ENCODE measurements at regions not wholly inside any gene's neighbourhood (a gene's known extent, or its start where the extent isn't known, plus 50 kb on each side); places are given as distances from the start of the nearest gene placed in this dataset.
"Not testable (repeated sequence)": the region's sequence is repeated elsewhere in the genome, so short reads cannot be mapped to it uniquely, and the experiment has no call there.

DNA sequence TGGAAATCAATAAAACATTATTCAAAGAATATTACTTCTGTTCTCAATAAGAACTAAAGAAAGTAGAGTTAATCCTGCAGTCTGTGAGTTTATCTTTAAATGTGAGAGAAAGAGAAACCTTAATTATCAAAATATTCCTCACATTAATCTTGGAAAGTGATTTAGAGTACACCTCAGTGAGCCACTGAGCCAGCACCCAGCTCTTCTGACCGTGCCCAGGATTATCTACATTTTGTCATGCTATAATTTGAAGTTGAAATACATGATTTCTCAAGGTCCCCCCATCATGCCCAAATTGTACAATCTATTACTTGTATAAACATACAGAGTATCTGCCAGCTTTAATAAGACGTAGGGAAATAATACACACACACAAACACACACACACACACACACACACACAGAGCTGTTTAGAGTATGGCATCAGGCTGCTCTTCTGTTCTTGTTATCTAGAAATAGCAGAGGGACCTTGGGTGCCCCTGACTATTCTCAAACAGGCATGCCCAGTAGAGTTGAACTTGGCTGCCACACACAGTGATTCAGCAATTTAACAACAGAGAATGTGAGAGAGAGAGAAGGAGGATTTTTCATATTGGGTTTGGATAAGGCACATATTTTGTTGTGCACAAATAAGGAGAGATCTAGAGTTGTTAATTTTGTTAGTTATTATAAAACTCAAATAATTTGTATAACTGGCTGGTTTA lies 74.4 kb downstream of the P2RY1 start:
- DNase-seq (ENCODE audit: low read depth) = no peak
- no peaks in the 10 kb centered on the region for H3K36me3 ChIP-seq (ENCODE audit: control insufficient read depth, insufficient read depth, low read length)
- TF ChIP-seq, protein P1, sequence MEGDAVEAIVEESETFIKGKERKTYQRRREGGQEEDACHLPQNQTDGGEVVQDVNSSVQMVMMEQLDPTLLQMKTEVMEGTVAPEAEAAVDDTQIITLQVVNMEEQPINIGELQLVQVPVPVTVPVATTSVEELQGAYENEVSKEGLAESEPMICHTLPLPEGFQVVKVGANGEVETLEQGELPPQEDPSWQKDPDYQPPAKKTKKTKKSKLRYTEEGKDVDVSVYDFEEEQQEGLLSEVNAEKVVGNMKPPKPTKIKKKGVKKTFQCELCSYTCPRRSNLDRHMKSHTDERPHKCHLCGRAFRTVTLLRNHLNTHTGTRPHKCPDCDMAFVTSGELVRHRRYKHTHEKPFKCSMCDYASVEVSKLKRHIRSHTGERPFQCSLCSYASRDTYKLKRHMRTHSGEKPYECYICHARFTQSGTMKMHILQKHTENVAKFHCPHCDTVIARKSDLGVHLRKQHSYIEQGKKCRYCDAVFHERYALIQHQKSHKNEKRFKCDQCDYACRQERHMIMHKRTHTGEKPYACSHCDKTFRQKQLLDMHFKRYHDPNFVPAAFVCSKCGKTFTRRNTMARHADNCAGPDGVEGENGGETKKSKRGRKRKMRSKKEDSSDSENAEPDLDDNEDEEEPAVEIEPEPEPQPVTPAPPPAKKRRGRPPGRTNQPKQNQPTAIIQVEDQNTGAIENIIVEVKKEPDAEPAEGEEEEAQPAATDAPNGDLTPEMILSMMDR (IDR thresholded peaks at IDR 0.05; ENCODE audit: insufficient read depth, low read length, poor library complexity, severe bottlenecking) = no peak

DNA sequence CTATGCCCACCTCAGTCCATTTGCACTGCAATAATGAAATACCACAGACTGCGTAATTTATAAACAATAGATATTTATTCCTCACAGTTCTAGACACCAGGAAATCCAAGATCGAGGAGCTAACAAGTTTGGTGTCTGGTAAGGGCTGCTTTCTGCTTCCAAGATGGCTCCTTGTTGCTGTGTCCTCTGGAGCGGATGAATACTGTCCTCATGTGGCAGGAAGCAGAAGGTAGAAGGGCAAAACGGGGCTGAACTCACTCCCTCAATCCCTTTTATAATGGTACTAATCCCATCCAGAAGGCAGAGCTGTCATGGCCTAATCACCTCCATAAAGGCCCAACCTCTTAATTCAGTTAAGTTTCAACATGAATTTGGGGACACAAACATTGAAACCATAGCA lies 75.3 kb downstream of the P2RY1 start:
- no peaks in the 10 kb centered on the region for H3K36me3 ChIP-seq (ENCODE audit: control insufficient read depth, insufficient read depth, low read length)
- TF ChIP-seq, protein P1 (IDR thresholded peaks at IDR 0.05; ENCODE audit: insufficient read depth, low read length, poor library complexity, severe bottlenecking) = no peak
- H3K27me3 ChIP-seq (ENCODE audit: control insufficient read depth, insufficient read depth, low read length) = no peaks in the 10 kb centered on the region
- no peak for DNase-seq (ENCODE audit: low read depth)
- H3K4me3 ChIP-seq (ENCODE audit: low read depth, low read length) = no peak overlapping the region

More for the DNA sequence above, 74.4 kb downstream of the P2RY1 start:
- no peaks in the 10 kb centered on the region for H3K27me3 ChIP-seq (ENCODE audit: control insufficient read depth, insufficient read depth, low read length)
- H3K4me3 ChIP-seq (ENCODE audit: low read depth, low read length) = no peak overlapping the region

DNA sequence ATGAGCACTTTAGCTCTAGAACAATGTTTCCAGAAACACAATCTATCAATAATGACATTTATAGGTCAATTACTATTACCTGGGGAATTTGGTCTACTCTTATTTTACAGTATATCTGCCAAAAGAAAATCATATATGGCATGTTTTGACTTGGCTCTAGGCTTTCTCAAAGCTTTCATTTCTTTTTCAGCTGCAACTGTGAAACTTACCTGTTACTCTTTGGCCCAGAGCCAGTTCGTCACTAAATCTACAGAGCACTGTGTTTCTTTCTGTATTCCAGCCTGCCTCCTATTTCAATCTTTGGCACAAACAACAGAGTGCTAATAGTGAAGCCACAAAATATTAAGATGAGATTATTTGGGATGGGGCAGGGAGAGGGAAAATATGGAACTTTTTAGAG lies 76.0 kb downstream of the P2RY1 start:
- Histone ChIP-seq H3K4me3 (ENCODE audit: low read depth, low read length) (no peak overlapping the region), H3K27me3 (ENCODE audit: control insufficient read depth, insufficient read depth, low read length) (no peaks in the 10 kb centered on the region), H3K36me3 (ENCODE audit: control insufficient read depth, insufficient read depth, low read length) (no peaks in the 10 kb centered on the region)
- TF ChIP-seq, protein P1 (IDR thresholded peaks at IDR 0.05; ENCODE audit: insufficient read depth, low read length, poor library complexity, severe bottlenecking) = no peak
- DNase-seq (ENCODE audit: low read depth) = no peak

DNA sequence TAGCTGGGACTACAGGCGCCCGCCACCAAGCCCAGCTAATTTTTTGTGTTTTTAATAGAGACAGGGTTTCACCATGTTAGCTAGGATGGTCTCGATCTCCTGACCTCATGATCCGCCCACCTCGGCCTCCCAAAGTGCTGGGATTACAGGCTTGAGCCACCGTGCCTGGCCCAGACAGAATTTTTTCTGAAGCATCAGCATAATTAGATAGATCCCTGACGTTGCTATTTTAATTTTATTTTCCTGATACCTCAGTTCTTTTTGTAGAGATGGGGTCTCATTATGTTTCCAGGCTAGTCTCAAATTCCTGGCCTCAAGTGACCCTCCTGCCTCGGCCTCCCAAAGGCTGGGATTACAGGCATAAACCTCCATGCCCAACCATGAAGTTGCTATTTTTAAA lies 79.8 kb downstream of the P2RY1 start:
- H3K27me3 ChIP-seq (ENCODE audit: control insufficient read depth, insufficient read depth, low read length); H3K4me3 ChIP-seq (ENCODE audit: low read depth, low read length); DNase-seq (ENCODE audit: low read depth); H3K36me3 ChIP-seq (ENCODE audit: control insufficient read depth, insufficient read depth, low read length): not testable (repeated sequence)

DNA sequence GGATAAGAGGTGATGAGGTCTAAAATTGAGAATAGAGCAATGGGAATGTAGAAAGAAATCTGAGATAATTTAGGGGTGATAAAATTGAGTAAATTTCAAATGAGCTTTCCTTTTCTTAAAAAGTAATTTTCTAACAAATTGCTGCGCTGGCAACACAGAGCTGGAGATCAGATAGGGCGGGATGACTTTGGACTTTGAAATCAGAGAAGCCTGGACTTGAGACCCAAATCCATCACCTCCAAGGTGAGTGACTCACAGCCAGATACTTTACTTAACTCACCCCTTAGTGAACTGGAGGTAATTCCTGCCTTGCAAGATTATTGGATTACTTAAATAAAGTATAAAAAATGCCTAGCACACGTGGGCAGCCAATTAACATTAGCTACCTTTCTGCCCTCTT lies 80.8 kb downstream of the P2RY1 start:
- TF ChIP-seq, protein P1 (IDR thresholded peaks at IDR 0.05; ENCODE audit: insufficient read depth, low read length, poor library complexity, severe bottlenecking) = no peak
- Histone ChIP-seq H3K36me3 (ENCODE audit: control insufficient read depth, insufficient read depth, low read length) (no peaks in the 10 kb centered on the region), H3K4me3 (ENCODE audit: low read depth, low read length) (no peak overlapping the region), H3K27me3 (ENCODE audit: control insufficient read depth, insufficient read depth, low read length) (no peaks in the 10 kb centered on the region)
- no peak for DNase-seq (ENCODE audit: low read depth)

DNA sequence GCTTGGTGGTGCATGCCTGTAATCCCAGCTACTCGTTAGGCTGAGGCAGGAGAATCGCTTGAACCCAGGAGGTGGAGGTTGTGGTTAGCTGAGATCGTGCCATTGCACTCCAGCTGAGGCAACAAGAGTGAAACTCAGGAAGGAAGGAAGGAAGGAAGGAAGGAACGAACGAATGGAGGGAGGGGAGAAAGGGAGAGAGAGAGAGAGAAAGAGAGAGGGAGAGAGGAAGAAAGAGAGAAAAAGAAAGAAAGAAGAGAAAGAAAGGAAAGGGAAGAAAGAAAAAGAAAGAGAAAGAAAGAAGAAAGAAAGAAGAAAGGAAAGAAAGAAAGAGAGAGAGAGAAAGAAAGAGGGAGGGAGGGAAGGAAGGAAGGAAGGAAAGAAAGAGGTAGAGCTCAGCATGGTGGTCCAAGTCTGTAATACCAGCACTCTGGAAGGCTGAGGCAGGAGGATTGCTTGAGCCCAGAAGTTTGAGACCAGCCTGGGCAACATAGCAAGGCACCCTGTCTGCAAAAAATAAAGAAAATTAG lies 81.9 kb downstream of the P2RY1 start:
- Histone ChIP-seq H3K27me3 (ENCODE audit: control insufficient read depth, insufficient read depth, low read length) (no peaks in the 10 kb centered on the region), H3K36me3 (ENCODE audit: control insufficient read depth, insufficient read depth, low read length) (no peaks in the 10 kb centered on the region), H3K4me3 (ENCODE audit: low read depth, low read length) (no peak overlapping the region)
- no peak for DNase-seq (ENCODE audit: low read depth)
- TF ChIP-seq, protein P1 (IDR thresholded peaks at IDR 0.05; ENCODE audit: insufficient read depth, low read length, poor library complexity, severe bottlenecking) = no peak

Data from kidney epithelial cell (primary cell).